Stomach (tissue), 8 donors: ENCODE measurements at regions not wholly inside any gene's neighbourhood (a gene's known extent, or its start where the extent isn't known, plus 50 kb on each side); places are given as distances from the start of the nearest gene placed in this dataset.

ENCODE experiments used
- DNase-seq, 2 donors: peaks; one replicate each; pipeline versions ENCODE4 v3.0.0 to v3.0.0-alpha.2; 2013 to 2019
- H3K27ac ChIP-seq, 5 donors: fragments of 200-600 bp in 4 of 5; sonication (generic) in 4 of 5; one replicate each; pipeline ENCODE4 v1.5.1; 2013 to 2019; ENCODE audit warnings: mild to moderate bottlenecking in 1 of 5, moderate library complexity in 1 of 5
- H3K27me3 ChIP-seq, 3 donors: fragments of 200-600 bp; sonication (generic); one replicate each; pipeline ENCODE4 v1.5.1; 2017 to 2019; ENCODE audit warnings: mixed run types in 1 of 3
- H3K36me3 ChIP-seq, 4 donors: fragments of 200-600 bp; sonication (generic); 1 replicate in 3 of 4; 2 replicates in 1 of 4; pipeline ENCODE4 v1.5.1; 2016 to 2019
- H3K4me1 ChIP-seq, 4 donors: fragments of 200-600 bp; sonication (generic); one replicate each; pipeline ENCODE4 v1.5.1; 2016 to 2019
- H3K4me3 ChIP-seq, 4 donors: fragments of 200-600 bp; sonication (generic) in 3 of 4; one replicate each; pipeline ENCODE4 v1.5.1; 2016 to 2019; ENCODE audit warnings: mild to moderate bottlenecking in 1 of 4
- H3K9me3 ChIP-seq, 4 donors: fragments of 200-600 bp; sonication (generic); one replicate each; pipeline ENCODE4 v1.5.1; 2016 to 2019
- EP300 ChIP-seq: sonication (generic); formaldehyde crosslinking; IDR thresholded peaks from one replicate; pipeline ENCODE4 v1.6.1; 2017; ENCODE audit warnings: antibody characterized with exemption
- POLR2A ChIP-seq, 4 donors: fragments of 450-650 bp; IDR thresholded peaks; one replicate each; pipeline ENCODE4 v1.6.1; 2016; ENCODE audit warnings: antibody characterized with exemption in 4 of 4, control low read depth in 2 of 4, mild to moderate bottlenecking in 1 of 4, moderate library complexity in 1 of 4
- POLR2AphosphoS5 ChIP-seq, 3 donors: sonication (generic); formaldehyde crosslinking; IDR thresholded peaks; one replicate each; pipeline ENCODE4 v1.6.1; 2016; ENCODE audit warnings: antibody characterized with exemption in 3 of 3
- WGBS, 5 donors: extraction: QIAGEN DNeasy Blood & Tissue Kit in 3 of 5; methylation state at CpG; one replicate each; pipeline versions ENCODE4 v1.1.5 to v1.1.7; 2013 to 2018; 5-methylcytosine and 5-hydroxymethylcytosine counted together
- intact Hi-C: fragments of 100-400 bp; cut with DNase I; formaldehyde crosslinking; loops from one replicate; pipeline ENCODE4 v1.15.1; 2023; ENCODE audit warnings: low total_unique reads
- TF ChIP-seq, protein P1 (sequence below), 7 experiments: fragments of 450-650 bp in 4 of 7; fragments of 200-600 bp in 3 of 7; sonication (generic) in 3 of 7; IDR thresholded peaks; one replicate each; pipeline ENCODE4 v1.5.1; 2016 to 2019; ENCODE audit warnings: antibody characterized with exemption in 7 of 7, control low read depth in 2 of 7, mild to moderate bottlenecking in 1 of 7
- donor health status: healthy with polysubstance abuse.
- donor health status: Bipolar disorder and iron deficiency.
- donor health status: healthy.

DNA sequence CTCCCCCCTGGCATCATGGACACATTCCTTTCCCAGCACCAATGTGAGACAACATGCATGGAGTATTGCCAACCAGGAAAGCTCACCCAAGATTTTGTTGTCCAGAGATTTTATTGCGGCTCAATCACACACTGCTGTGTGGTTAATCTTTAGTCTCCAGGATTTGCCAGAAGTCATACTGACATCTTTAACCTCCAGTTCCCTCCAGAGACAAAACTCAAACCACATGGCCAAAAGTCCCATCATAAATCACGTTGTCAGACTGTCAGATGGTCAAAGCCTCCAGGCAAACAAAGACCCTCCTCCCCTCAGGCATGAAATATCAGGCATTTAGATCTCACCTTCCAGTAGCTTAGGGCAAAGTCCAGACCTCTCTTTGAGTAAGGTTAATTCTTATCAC lies 97.3 kb upstream of the OPRM1 start:
- intact Hi-C loops, result no loop called here
- no peak overlapping the region for H3K4me3 ChIP-seq

DNA sequence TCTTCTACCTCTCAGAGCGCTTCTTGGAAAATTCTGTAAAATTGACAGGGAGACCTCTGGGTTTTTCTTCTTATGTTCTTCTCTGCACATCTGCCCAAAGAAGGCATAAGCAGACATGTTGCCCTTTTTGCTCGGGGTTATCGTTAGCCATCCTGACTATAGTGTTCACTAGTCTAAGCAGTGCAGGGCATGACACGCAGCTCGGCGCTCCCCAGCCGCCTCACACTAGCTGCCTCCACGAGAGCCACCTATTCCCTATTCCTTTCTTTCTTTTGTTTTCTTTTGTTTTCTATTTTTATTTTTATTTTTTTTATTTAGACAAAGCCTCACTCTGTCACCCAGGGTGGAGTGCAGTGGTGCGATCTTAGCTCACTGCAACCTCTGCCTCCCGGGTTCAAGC lies 100.2 kb upstream of the OPRM1 start:
- 72 to 77% (median 76%) methylated on average over 10 of the region's 10 CpGs for WGBS, 5 donors
- Histone ChIP-seq H3K27ac (no peak overlapping the region), H3K4me3 (no peak overlapping the region), H3K27me3 (no peaks in the 10 kb centered on the region), H3K36me3 (no peaks in the 10 kb centered on the region), H3K9me3 (no peaks in the 10 kb centered on the region), H3K4me1 (no peaks in the 10 kb centered on the region)
- TF ChIP-seq POLR2AphosphoS5 (IDR thresholded peaks at IDR 0.05) (no peak), POLR2A (IDR thresholded peaks at IDR 0.05) (no peak)
- intact Hi-C loops, result no loop called here
- no peak for DNase-seq

More for the DNA sequence above, 97.3 kb upstream of the OPRM1 start:
- WGBS, 5 donors, result 23 to 56% (median 40%) methylated on average over 2 of the region's 2 CpGs
- TF ChIP-seq POLR2A (IDR thresholded peaks at IDR 0.05), result no peak
- TF ChIP-seq EP300, result no peak
- TF ChIP-seq, protein P1, sequence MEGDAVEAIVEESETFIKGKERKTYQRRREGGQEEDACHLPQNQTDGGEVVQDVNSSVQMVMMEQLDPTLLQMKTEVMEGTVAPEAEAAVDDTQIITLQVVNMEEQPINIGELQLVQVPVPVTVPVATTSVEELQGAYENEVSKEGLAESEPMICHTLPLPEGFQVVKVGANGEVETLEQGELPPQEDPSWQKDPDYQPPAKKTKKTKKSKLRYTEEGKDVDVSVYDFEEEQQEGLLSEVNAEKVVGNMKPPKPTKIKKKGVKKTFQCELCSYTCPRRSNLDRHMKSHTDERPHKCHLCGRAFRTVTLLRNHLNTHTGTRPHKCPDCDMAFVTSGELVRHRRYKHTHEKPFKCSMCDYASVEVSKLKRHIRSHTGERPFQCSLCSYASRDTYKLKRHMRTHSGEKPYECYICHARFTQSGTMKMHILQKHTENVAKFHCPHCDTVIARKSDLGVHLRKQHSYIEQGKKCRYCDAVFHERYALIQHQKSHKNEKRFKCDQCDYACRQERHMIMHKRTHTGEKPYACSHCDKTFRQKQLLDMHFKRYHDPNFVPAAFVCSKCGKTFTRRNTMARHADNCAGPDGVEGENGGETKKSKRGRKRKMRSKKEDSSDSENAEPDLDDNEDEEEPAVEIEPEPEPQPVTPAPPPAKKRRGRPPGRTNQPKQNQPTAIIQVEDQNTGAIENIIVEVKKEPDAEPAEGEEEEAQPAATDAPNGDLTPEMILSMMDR (IDR thresholded peaks at IDR 0.05), result no peak
- no peak for TF ChIP-seq POLR2AphosphoS5 (IDR thresholded peaks at IDR 0.05)
- no peaks in the 10 kb centered on the region for H3K27me3 ChIP-seq
- H3K9me3 ChIP-seq, result no peaks in the 10 kb centered on the region
- no peaks in the 10 kb centered on the region for H3K4me1 ChIP-seq
- no peaks in the 10 kb centered on the region for H3K36me3 ChIP-seq
- peak in 1 of 2 donors; percentile 6 for DNase-seq
- H3K27ac ChIP-seq, result no peak overlapping the region

DNA sequence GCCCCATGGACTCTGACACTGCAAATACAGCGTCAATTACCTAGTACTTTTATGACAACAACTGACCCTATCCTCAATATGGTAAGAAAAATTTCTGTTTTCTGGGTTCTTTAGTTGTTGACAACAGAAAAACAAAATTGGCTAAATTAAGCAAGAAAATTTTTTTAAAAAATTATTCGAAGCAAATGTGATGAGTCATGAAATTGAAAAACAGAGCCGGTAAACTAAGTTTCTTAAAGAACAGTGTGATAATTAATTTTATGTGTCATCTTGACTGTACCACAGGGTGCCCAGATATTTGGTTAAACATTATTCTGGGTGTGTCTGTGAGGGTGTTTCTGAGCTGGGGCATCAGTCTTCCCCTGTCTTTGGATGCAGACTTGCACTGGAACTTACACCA lies 107.6 kb upstream of the OPRM1 start:
- Histone ChIP-seq H3K27me3 (no peaks in the 10 kb centered on the region), H3K4me1 (no peaks in the 10 kb centered on the region), H3K27ac (no peak overlapping the region), H3K9me3 (no peaks in the 10 kb centered on the region), H3K4me3 (no peak overlapping the region), H3K36me3 (no peaks in the 10 kb centered on the region)
- intact Hi-C loops, result no loop called here
- TF ChIP-seq POLR2A (IDR thresholded peaks at IDR 0.05), result no peak
- TF ChIP-seq POLR2AphosphoS5 (IDR thresholded peaks at IDR 0.05), result no peak
- TF ChIP-seq, protein P1 (IDR thresholded peaks at IDR 0.05), result no peak
- TF ChIP-seq EP300, result no peak
- WGBS, 5 donors, result 87 to 93% (median 89%) methylated on average over 3 of the region's 3 CpGs
- DNase-seq, result no peak

DNA sequence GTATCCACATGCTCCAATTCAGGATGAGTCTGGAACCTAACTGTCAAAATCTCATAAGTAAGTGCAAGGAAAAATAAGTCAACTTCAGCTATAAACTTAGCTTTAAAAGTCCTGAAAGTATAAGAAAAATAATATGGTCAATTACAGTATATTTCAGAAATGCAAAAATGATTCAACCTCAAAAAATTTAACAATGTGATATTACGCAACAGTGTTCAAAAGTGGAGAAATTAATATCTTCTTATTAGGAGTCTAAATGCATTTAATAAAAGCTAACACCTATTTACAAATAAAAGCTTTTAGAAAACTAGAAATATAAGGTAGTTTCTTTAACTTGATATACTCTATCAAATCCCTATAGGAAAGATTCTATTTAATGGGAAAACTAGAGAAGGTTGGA lies 111.2 kb upstream of the OPRM1 start:
- no peak for DNase-seq

More for the DNA sequence above, 111.2 kb upstream of the OPRM1 start:
- intact Hi-C loops, result no loop called here
- Histone ChIP-seq H3K4me3 (no peak overlapping the region), H3K27me3 (no peaks in the 10 kb centered on the region), H3K27ac (no peak overlapping the region), H3K36me3 (no peaks in the 10 kb centered on the region), H3K4me1 (no peaks in the 10 kb centered on the region), H3K9me3 (no peaks in the 10 kb centered on the region)
- TF ChIP-seq EP300 (no peak), POLR2A (IDR thresholded peaks at IDR 0.05) (no peak), POLR2AphosphoS5 (IDR thresholded peaks at IDR 0.05) (no peak)
- TF ChIP-seq, protein P1 (IDR thresholded peaks at IDR 0.05), result no peak
- 88 to 96% (median 94%) methylated on average over 1 of the region's 1 CpG for WGBS, 5 donors
